ENCODE measurements at regions not wholly inside any gene's neighbourhood (a gene's known extent, or its start where the extent isn't known, plus 50 kb on each side); places are given as distances from the start of the nearest gene placed in this dataset.
A peak's percentile ranks its signal among the peaks of the same experiment; 100 is the strongest.

DNA sequence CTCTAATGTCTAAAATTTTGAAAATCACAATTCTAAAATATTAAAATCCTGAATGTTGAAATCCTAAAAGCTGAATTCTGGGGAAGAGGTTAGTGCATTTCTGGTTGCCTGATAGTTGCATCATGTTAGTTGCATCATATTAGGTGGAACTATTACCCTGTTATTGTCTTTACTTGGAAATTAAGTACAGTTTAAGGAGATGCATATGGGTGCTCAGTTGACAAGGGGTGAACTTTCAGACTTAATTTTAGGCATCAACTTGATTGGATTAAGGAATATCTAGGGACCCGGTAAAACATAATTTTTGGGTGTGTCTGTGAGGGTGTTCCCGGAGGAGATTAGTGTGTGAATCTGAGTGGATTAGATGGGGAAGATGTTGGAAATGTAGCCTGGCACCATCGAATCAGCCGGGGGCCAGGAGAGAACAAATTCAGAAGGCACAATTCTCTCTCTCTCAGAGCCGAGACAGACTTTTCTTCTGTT, 409.8 kb downstream of the PLCL1 start (continued):
- TF ChIP-seq, protein P1, sequence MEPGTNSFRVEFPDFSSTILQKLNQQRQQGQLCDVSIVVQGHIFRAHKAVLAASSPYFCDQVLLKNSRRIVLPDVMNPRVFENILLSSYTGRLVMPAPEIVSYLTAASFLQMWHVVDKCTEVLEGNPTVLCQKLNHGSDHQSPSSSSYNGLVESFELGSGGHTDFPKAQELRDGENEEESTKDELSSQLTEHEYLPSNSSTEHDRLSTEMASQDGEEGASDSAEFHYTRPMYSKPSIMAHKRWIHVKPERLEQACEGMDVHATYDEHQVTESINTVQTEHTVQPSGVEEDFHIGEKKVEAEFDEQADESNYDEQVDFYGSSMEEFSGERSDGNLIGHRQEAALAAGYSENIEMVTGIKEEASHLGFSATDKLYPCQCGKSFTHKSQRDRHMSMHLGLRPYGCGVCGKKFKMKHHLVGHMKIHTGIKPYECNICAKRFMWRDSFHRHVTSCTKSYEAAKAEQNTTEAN (CRISPR knock-in tag; IDR thresholded peaks at IDR 0.05), result no peak
- TF ChIP-seq ZFP30 (CRISPR knock-in tag; IDR thresholded peaks at IDR 0.05; ENCODE audit: borderline replicate concordance) (no peak), ZNF785 (CRISPR knock-in tag; IDR thresholded peaks at IDR 0.05) (no peak), CAMTA2 (CRISPR knock-in tag; conservative IDR thresholded peaks at IDR 0.05) (no peak), ZNF75A (CRISPR knock-in tag; IDR thresholded peaks at IDR 0.05) (peak; percentile 73; the same call in 1 of the 2 replicates), ZZZ3 (IDR thresholded peaks at IDR 0.05) (no peak), SRSF3 (IDR thresholded peaks at IDR 0.05; ENCODE audit: insufficient read depth, low read length) (no peak), AFF1 (IDR thresholded peaks at IDR 0.05; ENCODE audit: low read depth in 1 of 2, partially characterized antibody in 2 of 2) (peak in 1 of 2 experiments; percentile 46), PYGO2 (tag; IDR thresholded peaks at IDR 0.05) (peak; percentile 46; the same call in 1 of the 2 replicates), MYC (IDR thresholded peaks at IDR 0.05; ENCODE audit: low read depth, low read length) (peak; percentile 46), MYC (CRISPR knock-in tag; IDR thresholded peaks at IDR 0.05; ENCODE audit: borderline replicate concordance, low read depth) (peak; percentile 85; the same call in 1 of the 2 replicates), ZNF699 (CRISPR knock-in tag; IDR thresholded peaks at IDR 0.05; ENCODE audit: insufficient replicate concordance) (no peak), NR3C1 (CRISPR knock-in tag; IDR thresholded peaks at IDR 0.05) (no peak), NFRKB (IDR thresholded peaks at IDR 0.05; ENCODE audit: low read depth) (no peak), FOXJ3 (CRISPR knock-in tag; IDR thresholded peaks at IDR 0.05) (no peak), BRD4 (IDR thresholded peaks at IDR 0.05) (peak; percentile 77; the same call in 1 of the 2 replicates), RB1 (IDR thresholded peaks at IDR 0.05; ENCODE audit: low read depth) (no peak), FUS (optimal IDR thresholded peaks at IDR 0.05; ENCODE audit: low read depth, low read length) (no peak), POU5F1 (IDR thresholded peaks at IDR 0.05; ENCODE audit: borderline replicate concordance, low read depth, low read length, partially characterized antibody) (no peak), TFAM (CRISPR knock-in tag; conservative IDR thresholded peaks at IDR 0.05) (no peak), THRAP3 (IDR thresholded peaks at IDR 0.05; ENCODE audit: borderline replicate concordance) (no peak), CBFA2T3 (IDR thresholded peaks at IDR 0.05) (no peak), ILF3 (IDR thresholded peaks at IDR 0.05; ENCODE audit: borderline replicate concordance) (no peak), E2F3 (CRISPR knock-in tag; IDR thresholded peaks at IDR 0.05) (peak; percentile 70; the same call in 1 of the 2 replicates), TARDBP (IDR thresholded peaks at IDR 0.05) (no peak), EHMT2 (IDR thresholded peaks at IDR 0.05) (no peak), ZSCAN29 (IDR thresholded peaks at IDR 0.05) (no peak), POLR2A (conservative IDR thresholded peaks at IDR 0.05) (no peak), TCF3 (CRISPR knock-in tag; IDR thresholded peaks at IDR 0.05) (no peak)
- TF ChIP-seq, protein P2, sequence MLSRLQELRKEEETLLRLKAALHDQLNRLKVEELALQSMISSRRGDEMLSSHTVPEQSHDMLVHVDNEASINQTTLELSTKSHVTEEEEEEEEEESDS (CRISPR knock-in tag; IDR thresholded peaks at IDR 0.05), result no peak
